Esophagus (tissue), 2 donors: ENCODE measurements at regions not wholly inside any gene's neighbourhood (a gene's known extent, or its start where the extent isn't known, plus 50 kb on each side); places are given as distances from the start of the nearest gene placed in this dataset.
"Not testable (repeated sequence)": the region's sequence is repeated elsewhere in the genome, so short reads cannot be mapped to it uniquely, and the experiment has no call there.

ENCODE experiments used
- H3K27ac ChIP-seq, 2 donors: one replicate each; pipeline ENCODE4 v1.5.1; 2013; ENCODE audit warnings: low read depth in 2 of 2, mild to moderate bottlenecking in 2 of 2, inconsistent platforms in 1 of 2, low read length in 1 of 2, moderate library complexity in 1 of 2
- H3K27me3 ChIP-seq, 2 donors: one replicate each; pipeline ENCODE4 v1.6.1; 2013; ENCODE audit warnings: low read length in 2 of 2, control low read depth in 1 of 2, mild to moderate bottlenecking in 1 of 2; ENCODE audit not compliant: insufficient read depth in 2 of 2, control insufficient read depth in 1 of 2
- H3K36me3 ChIP-seq, 2 donors: one replicate each; pipeline ENCODE4 v1.6.1; 2013; ENCODE audit warnings: low read length in 1 of 2; ENCODE audit not compliant: control insufficient read depth in 2 of 2, insufficient read depth in 2 of 2
- H3K4me1 ChIP-seq, 2 donors: one replicate each; pipeline ENCODE4 v1.6.1; 2013; ENCODE audit warnings: low read length in 1 of 2; ENCODE audit not compliant: control insufficient read depth in 2 of 2, insufficient read depth in 2 of 2
- H3K4me3 ChIP-seq, 2 donors: one replicate each; pipeline ENCODE4 v1.5.1; 2013; ENCODE audit warnings: low read length in 2 of 2, mild to moderate bottlenecking in 2 of 2, low read depth in 1 of 2, moderate library complexity in 1 of 2
- H3K9me3 ChIP-seq, 2 donors: one replicate each; pipeline ENCODE4 v1.6.1; 2013; ENCODE audit warnings: mild to moderate bottlenecking in 2 of 2, low read depth in 1 of 2, low read length in 1 of 2, moderate library complexity in 1 of 2; ENCODE audit not compliant: control insufficient read depth in 2 of 2, insufficient read depth in 1 of 2
- WGBS, 2 donors: extraction: QIAGEN DNeasy Blood & Tissue Kit; methylation state at CpG; one replicate each; pipeline ENCODE4 v1.1.7; 2013; 5-methylcytosine and 5-hydroxymethylcytosine counted together
- donor health status: healthy with polysubstance abuse.
- donor health status: Bipolar disorder and iron deficiency.

DNA sequence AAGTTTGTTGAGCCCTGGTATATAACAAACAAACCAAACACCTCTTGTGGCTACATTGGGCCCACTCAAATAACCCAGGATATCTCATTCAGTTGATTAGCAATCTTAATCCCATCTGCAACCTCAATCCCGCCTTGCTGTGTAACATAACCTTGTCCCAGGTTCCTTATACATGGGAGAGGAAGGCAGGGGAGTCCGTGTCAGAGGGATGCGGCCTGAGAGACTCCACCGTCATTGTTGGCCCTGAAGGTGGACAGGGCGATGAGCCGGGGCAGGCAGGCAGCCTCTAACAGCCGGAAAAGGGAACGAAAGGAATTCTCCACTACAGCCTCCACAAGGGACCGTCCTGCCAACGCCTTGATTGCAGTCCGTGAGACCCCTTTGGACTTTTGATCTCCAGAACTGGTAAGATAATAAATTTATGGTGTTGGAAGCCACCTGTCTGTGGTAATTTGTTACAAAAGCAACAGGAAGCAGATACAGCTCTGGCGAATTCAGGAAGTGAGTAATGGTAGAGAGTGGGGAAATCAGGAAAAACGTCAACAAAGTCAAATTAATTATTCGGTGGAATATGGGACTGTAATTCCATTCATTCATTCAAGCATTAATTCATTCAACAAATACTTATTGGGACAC is 124.5 kb upstream of the SALL4 start:
- Histone ChIP-seq H3K4me3 (no peak overlapping the region), H3K36me3 (no peaks in the 10 kb centered on the region), H3K9me3 (no peaks in the 10 kb centered on the region), H3K4me1 (no peaks in the 10 kb centered on the region), H3K27me3 (no peaks in the 10 kb centered on the region), H3K27ac (no peak overlapping the region)
- WGBS, 2 donors: 68 to 74% methylated on average over 14 of the region's 14 CpGs

DNA sequence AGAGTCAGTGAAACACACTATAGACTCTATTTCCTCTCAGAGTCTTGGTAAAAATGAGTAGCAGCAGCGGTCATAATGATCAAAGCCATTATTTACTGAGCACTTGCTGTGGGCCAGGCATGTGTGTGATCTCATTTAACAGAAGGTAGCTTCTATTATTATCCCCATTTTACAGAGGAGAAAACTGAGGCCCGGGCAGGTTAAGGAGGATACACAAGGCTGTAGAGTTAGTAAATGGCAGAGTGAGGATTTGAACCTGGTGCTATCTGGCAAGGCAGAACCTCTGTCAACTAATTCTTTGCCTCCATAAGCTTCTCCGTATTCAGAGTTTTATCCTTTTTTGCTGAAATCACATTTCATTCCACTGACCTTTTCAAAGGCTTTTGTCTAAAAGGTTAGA is 122.2 kb upstream of the SALL4 start:
- Histone ChIP-seq H3K9me3 (no peaks in the 10 kb centered on the region), H3K4me3 (no peak overlapping the region), H3K4me1 (no peaks in the 10 kb centered on the region), H3K27me3 (no peaks in the 10 kb centered on the region), H3K27ac (no peak overlapping the region), H3K36me3 (no peaks in the 10 kb centered on the region)
- WGBS, 2 donors: 92% methylated on average over 3 of the region's 3 CpGs

DNA sequence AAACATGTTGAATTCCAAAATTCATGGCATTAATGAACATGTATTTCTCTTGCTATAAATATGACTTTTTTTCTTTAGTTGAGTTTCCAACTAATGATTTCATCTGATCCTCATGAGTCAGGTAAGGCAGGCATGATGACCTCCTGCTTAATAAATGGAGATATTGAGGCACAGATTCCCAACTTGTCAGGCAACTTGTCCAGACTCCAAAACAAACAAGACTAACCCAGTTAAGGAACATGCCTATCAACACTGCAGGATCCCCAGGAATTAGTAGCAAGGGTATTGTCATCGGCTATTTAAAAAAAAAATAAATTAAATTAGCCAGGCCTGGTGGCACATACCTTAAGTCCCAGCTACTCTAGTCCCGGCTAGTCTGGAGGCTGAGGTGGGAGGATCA is 121.3 kb upstream of the SALL4 start:
- H3K4me1 ChIP-seq: no peaks in the 10 kb centered on the region
- H3K4me3 ChIP-seq: no peak overlapping the region
- H3K9me3 ChIP-seq: no peaks in the 10 kb centered on the region
- H3K36me3 ChIP-seq: no peaks in the 10 kb centered on the region
- 67 to 72% methylated on average over 2 of the region's 2 CpGs for WGBS, 2 donors
- H3K27ac ChIP-seq: no peak overlapping the region
- H3K27me3 ChIP-seq: no peaks in the 10 kb centered on the region

DNA sequence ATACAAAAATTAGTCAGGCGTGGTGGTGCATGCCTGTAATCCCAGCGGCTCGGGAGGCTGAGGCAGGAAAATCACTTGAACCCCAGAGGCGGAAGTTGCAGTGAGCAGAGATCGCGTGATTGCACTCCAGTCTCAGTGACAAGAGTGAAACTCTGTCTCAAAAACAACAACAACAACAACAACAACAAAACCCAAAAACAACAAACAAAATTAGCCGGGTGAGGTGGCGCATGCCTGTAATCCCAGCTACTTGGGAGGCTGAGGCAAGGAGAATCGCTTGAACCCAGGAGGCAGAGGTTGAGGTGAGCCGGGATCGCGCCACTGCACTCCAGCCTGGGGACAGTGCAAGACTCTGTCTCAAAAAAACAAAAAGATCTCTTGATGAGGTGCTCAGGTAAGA is 120.5 kb upstream of the SALL4 start:
- H3K36me3 ChIP-seq, H3K27ac ChIP-seq, H3K4me1 ChIP-seq, H3K4me3 ChIP-seq, H3K27me3 ChIP-seq, H3K9me3 ChIP-seq: not testable (repeated sequence)
- 95 to 97% methylated on average over 12 of the region's 12 CpGs for WGBS, 2 donors

DNA sequence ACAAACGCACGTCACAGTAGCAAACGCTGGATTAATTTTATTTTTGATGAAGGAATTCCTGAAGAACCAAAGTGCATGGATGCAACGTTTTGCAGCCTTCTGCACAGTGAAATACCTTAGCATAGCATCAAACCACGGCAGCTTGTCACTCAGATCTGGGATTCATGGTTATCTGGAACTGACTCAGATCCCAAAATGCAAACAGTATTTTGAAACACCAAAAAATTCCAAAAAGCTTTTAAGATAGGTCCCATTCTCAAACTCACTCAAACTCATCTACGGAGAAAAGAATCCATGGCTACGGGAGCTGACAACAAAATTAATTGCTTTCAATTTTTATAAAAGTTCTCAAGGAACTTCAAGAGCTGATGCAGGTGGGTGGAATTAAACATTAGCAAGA is 116.2 kb upstream of the SALL4 start:
- Histone ChIP-seq H3K9me3 (no peaks in the 10 kb centered on the region), H3K27ac (no peak overlapping the region), H3K27me3 (no peaks in the 10 kb centered on the region), H3K4me1 (no peaks in the 10 kb centered on the region), H3K36me3 (no peaks in the 10 kb centered on the region), H3K4me3 (no peak overlapping the region)
- WGBS, 2 donors: 56 to 59% methylated on average over 7 of the region's 7 CpGs

- H3K27me3 ChIP-seq: no peaks in the 10 kb centered on the region
- 25 to 45% methylated on average over 4 of the region's 4 CpGs for WGBS, 2 donors
- H3K4me3 ChIP-seq: no peak overlapping the region
- H3K36me3 ChIP-seq: no peaks in the 10 kb centered on the region
- H3K27ac ChIP-seq: no peak overlapping the region
- no peaks in the 10 kb centered on the region for H3K4me1 ChIP-seq
- no peaks in the 10 kb centered on the region for H3K9me3 ChIP-seq
These were observed 115.7 kb upstream of the SALL4 start for GRCh38 chr20:51917886-51918535.

GRCh38 chr20:51916244-51916643 is 113.9 kb upstream of the SALL4 start:
- Histone ChIP-seq H3K9me3 (no peaks in the 10 kb centered on the region), H3K27me3 (no peaks in the 10 kb centered on the region), H3K27ac (no peak overlapping the region), H3K4me1 (peaks cover 0 to 2% of the 10 kb centered on the region in 2 donors), H3K4me3 (no peak overlapping the region), H3K36me3 (no peaks in the 10 kb centered on the region)
- WGBS, 2 donors: 87 to 96% methylated on average over 4 of the region's 4 CpGs

- no peak overlapping the region for H3K27ac ChIP-seq
- no peaks in the 10 kb centered on the region for H3K36me3 ChIP-seq
- peaks cover 0 to 4% of the 10 kb centered on the region in 2 donors for H3K4me1 ChIP-seq
- no peaks in the 10 kb centered on the region for H3K9me3 ChIP-seq
- 50 to 79% methylated on average over 8 of the region's 8 CpGs for WGBS, 2 donors
- H3K4me3 ChIP-seq: no peak overlapping the region
- no peaks in the 10 kb centered on the region for H3K27me3 ChIP-seq
These were observed 112.4 kb upstream of the SALL4 start for GRCh38 chr20:51914758-51915157.

DNA sequence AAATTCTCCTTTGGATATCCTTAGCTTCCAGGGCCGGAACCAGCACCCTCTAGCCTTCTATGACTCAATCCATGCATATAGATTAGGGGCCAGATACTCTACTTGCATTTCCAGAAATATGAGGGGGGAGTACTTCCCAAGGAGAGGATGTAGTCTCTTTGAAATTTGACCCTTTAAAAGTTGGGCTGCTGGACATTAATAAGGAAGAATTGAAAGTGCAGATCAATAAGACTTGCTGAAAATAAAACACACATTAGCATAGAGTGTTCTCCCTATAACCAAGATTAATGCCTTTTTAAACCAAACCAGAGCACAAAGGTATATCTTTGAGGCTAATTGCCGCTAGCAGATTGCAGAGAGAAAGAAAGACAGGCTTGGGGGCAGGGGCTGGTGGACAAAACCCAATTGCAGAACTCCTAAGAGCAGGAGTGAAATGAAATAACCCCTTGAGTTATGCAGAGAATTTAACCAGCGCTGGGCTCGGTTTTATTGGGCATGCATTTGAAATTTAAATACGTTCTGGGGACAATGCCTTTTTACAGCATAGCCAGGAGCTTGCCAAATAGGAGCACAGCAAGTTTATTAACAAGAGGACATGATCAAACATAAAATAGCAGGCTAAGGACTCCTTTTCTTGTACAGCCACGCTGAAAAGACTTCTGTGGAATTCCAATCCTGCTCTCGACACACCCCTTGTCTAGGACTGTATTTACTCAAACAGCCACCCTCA is 108.2 kb upstream of the SALL4 start:
- Histone ChIP-seq H3K27ac (no peak overlapping the region), H3K9me3 (no peaks in the 10 kb centered on the region), H3K36me3 (no peaks in the 10 kb centered on the region), H3K27me3 (no peaks in the 10 kb centered on the region), H3K4me1 (peaks cover 0 to 4% of the 10 kb centered on the region in 2 donors), H3K4me3 (no peak overlapping the region)
- WGBS, 2 donors: 29 to 41% methylated on average over 7 of the region's 7 CpGs
